Dendritic cell treated with granulocyte-macrophage colony-stimulating factor and Interleukin-4, amounts not matched to agents 40 ng/mL and 50 ng/mL, for 4 days (primary cell): ENCODE measurements at regions not wholly inside any gene's neighbourhood (a gene's known extent, or its start where the extent isn't known, plus 50 kb on each side); places are given as distances from the start of the nearest gene placed in this dataset.

Experiments used
- H3K27ac Mint-ChIP-seq: one replicate; pipeline ENCODE4 v1.8.0; 2022; ENCODE audit warnings: mild to moderate bottlenecking, mixed read lengths
- H3K27me3 Mint-ChIP-seq: one replicate; pipeline ENCODE4 v1.8.0; 2022; ENCODE audit warnings: mild to moderate bottlenecking, mixed read lengths
- H3K36me3 Mint-ChIP-seq: one replicate; pipeline ENCODE4 v1.8.0; 2022; ENCODE audit warnings: low read depth, mixed read lengths
- H3K4me1 Mint-ChIP-seq: one replicate; pipeline ENCODE4 v1.8.0; 2022; ENCODE audit warnings: low read depth, mixed read lengths
- H3K4me3 Mint-ChIP-seq: one replicate; pipeline ENCODE4 v1.8.0; 2022; ENCODE audit warnings: mild to moderate bottlenecking, moderate library complexity, mixed read lengths
- H3K9me3 Mint-ChIP-seq: one replicate; pipeline ENCODE4 v1.8.0; 2022; ENCODE audit warnings: mixed read lengths
- intact Hi-C: fragments of 100-400 bp; cut with micrococcal nuclease; formaldehyde crosslinking; loops from one replicate; pipeline ENCODE4 v1.15.0; 2022

- intact Hi-C loops = no loop called here
- Mint-ChIP-seq H3K27me3 (peaks cover 51% of the 10 kb centered on the region), H3K4me3 (no peak overlapping the region), H3K4me1 (no peaks in the 10 kb centered on the region), H3K36me3 (no peaks in the 10 kb centered on the region), H3K27ac (no peak overlapping the region), H3K9me3 (no peaks in the 10 kb centered on the region)
These were observed 497.4 kb upstream of the ZFHX3 start for GRCh38 chr16:73545290-73545689.

GRCh38 chr16:73544826-73545225 lies 496.9 kb upstream of the ZFHX3 start:
- Mint-ChIP-seq H3K9me3 (no peaks in the 10 kb centered on the region), H3K36me3 (no peaks in the 10 kb centered on the region), H3K27ac (no peak overlapping the region), H3K4me3 (no peak overlapping the region), H3K4me1 (no peaks in the 10 kb centered on the region), H3K27me3 (peaks cover 51% of the 10 kb centered on the region)
- intact Hi-C loops = no loop called here

GRCh38 chr16:73543970-73544599 lies 496.2 kb upstream of the ZFHX3 start:
- peaks cover 48% of the 10 kb centered on the region for H3K27me3 Mint-ChIP-seq
- H3K4me1 Mint-ChIP-seq = no peaks in the 10 kb centered on the region
- H3K4me3 Mint-ChIP-seq = no peak overlapping the region
- H3K9me3 Mint-ChIP-seq = no peaks in the 10 kb centered on the region
- intact Hi-C loops = no loop called here
- H3K27ac Mint-ChIP-seq = no peak overlapping the region
- H3K36me3 Mint-ChIP-seq = no peaks in the 10 kb centered on the region

GRCh38 chr16:73543331-73543969 lies 495.5 kb upstream of the ZFHX3 start:
- H3K27me3 Mint-ChIP-seq = peaks cover 48% of the 10 kb centered on the region
- no peak overlapping the region for H3K27ac Mint-ChIP-seq
- no peaks in the 10 kb centered on the region for H3K4me1 Mint-ChIP-seq
- no peaks in the 10 kb centered on the region for H3K9me3 Mint-ChIP-seq
- no peaks in the 10 kb centered on the region for H3K36me3 Mint-ChIP-seq
- H3K4me3 Mint-ChIP-seq = no peak overlapping the region
- intact Hi-C loops = no loop called here

- peaks cover 46% of the 10 kb centered on the region for H3K27me3 Mint-ChIP-seq
- H3K4me3 Mint-ChIP-seq = no peak overlapping the region
- H3K36me3 Mint-ChIP-seq = no peaks in the 10 kb centered on the region
- intact Hi-C loops = no loop called here
- H3K27ac Mint-ChIP-seq = no peak overlapping the region
- H3K9me3 Mint-ChIP-seq = no peaks in the 10 kb centered on the region
- no peaks in the 10 kb centered on the region for H3K4me1 Mint-ChIP-seq
These were observed 495.0 kb upstream of the ZFHX3 start for GRCh38 chr16:73542885-73543284.

GRCh38 chr16:73537921-73538320 lies 490.0 kb upstream of the ZFHX3 start:
- H3K36me3 Mint-ChIP-seq = no peaks in the 10 kb centered on the region
- peaks cover 11% of the 10 kb centered on the region for H3K9me3 Mint-ChIP-seq
- peaks cover 5% of the 10 kb centered on the region for H3K27me3 Mint-ChIP-seq
- intact Hi-C loops = no loop called here
- H3K27ac Mint-ChIP-seq = no peak overlapping the region
- H3K4me1 Mint-ChIP-seq = no peaks in the 10 kb centered on the region
- H3K4me3 Mint-ChIP-seq = no peak overlapping the region

GRCh38 chr16:73536931-73537330 lies 489.0 kb upstream of the ZFHX3 start:
- H3K27me3 Mint-ChIP-seq = peaks cover 2% of the 10 kb centered on the region
- no peaks in the 10 kb centered on the region for H3K4me1 Mint-ChIP-seq
- H3K27ac Mint-ChIP-seq = no peak overlapping the region
- H3K36me3 Mint-ChIP-seq = no peaks in the 10 kb centered on the region
- peaks cover 12% of the 10 kb centered on the region for H3K9me3 Mint-ChIP-seq
- intact Hi-C loops = no loop called here
- no peak overlapping the region for H3K4me3 Mint-ChIP-seq

GRCh38 chr16:73531021-73531420 lies 483.1 kb upstream of the ZFHX3 start:
- no peak overlapping the region for H3K27ac Mint-ChIP-seq
- no peak overlapping the region for H3K4me3 Mint-ChIP-seq
- no peaks in the 10 kb centered on the region for H3K27me3 Mint-ChIP-seq
- no peaks in the 10 kb centered on the region for H3K4me1 Mint-ChIP-seq
- H3K9me3 Mint-ChIP-seq = peaks cover 12% of the 10 kb centered on the region
- no peaks in the 10 kb centered on the region for H3K36me3 Mint-ChIP-seq
- intact Hi-C loops = no loop called here

- Mint-ChIP-seq H3K27ac (no peak overlapping the region), H3K36me3 (no peaks in the 10 kb centered on the region), H3K4me3 (no peak overlapping the region), H3K9me3 (peaks cover 12% of the 10 kb centered on the region), H3K4me1 (no peaks in the 10 kb centered on the region), H3K27me3 (no peaks in the 10 kb centered on the region)
- intact Hi-C loops = no loop called here
These were observed 482.6 kb upstream of the ZFHX3 start for GRCh38 chr16:73530529-73530928.

GRCh38 chr16:73529303-73530012 lies 481.5 kb upstream of the ZFHX3 start:
- Mint-ChIP-seq H3K27me3 (no peaks in the 10 kb centered on the region), H3K27ac (no peak overlapping the region), H3K4me3 (no peak overlapping the region), H3K36me3 (no peaks in the 10 kb centered on the region), H3K9me3 (peaks cover 12% of the 10 kb centered on the region), H3K4me1 (no peaks in the 10 kb centered on the region)
- intact Hi-C loops = no loop called here

GRCh38 chr16:73527187-73527586 lies 479.3 kb upstream of the ZFHX3 start:
- H3K9me3 Mint-ChIP-seq = no peaks in the 10 kb centered on the region

GRCh38 chr16:73526011-73526804 lies 478.3 kb upstream of the ZFHX3 start:
- no peak overlapping the region for H3K27ac Mint-ChIP-seq
- no peaks in the 10 kb centered on the region for H3K4me1 Mint-ChIP-seq
- intact Hi-C loops = no loop called here
- H3K4me3 Mint-ChIP-seq = no peak overlapping the region
- peaks cover 3% of the 10 kb centered on the region for H3K27me3 Mint-ChIP-seq
- H3K9me3 Mint-ChIP-seq = no peaks in the 10 kb centered on the region
- no peaks in the 10 kb centered on the region for H3K36me3 Mint-ChIP-seq

More at GRCh38 chr16:73527187-73527586, 479.3 kb upstream of the ZFHX3 start:
- Mint-ChIP-seq H3K27me3 (peaks cover 2% of the 10 kb centered on the region), H3K4me3 (no peak overlapping the region), H3K36me3 (no peaks in the 10 kb centered on the region), H3K27ac (no peak overlapping the region), H3K4me1 (no peaks in the 10 kb centered on the region)
- intact Hi-C loops = no loop called here

- no peaks in the 10 kb centered on the region for H3K36me3 Mint-ChIP-seq
- no peak overlapping the region for H3K27ac Mint-ChIP-seq
- no peaks in the 10 kb centered on the region for H3K9me3 Mint-ChIP-seq
- intact Hi-C loops = no loop called here
- no peak overlapping the region for H3K4me3 Mint-ChIP-seq
- H3K27me3 Mint-ChIP-seq = peaks cover 3% of the 10 kb centered on the region
- H3K4me1 Mint-ChIP-seq = no peaks in the 10 kb centered on the region
These were observed 475.3 kb upstream of the ZFHX3 start for GRCh38 chr16:73523209-73523608.

GRCh38 chr16:73521499-73521898 lies 473.6 kb upstream of the ZFHX3 start:
- no peaks in the 10 kb centered on the region for H3K9me3 Mint-ChIP-seq
- H3K27ac Mint-ChIP-seq = no peak overlapping the region
- no peaks in the 10 kb centered on the region for H3K36me3 Mint-ChIP-seq
- H3K4me3 Mint-ChIP-seq = no peak overlapping the region
- no peaks in the 10 kb centered on the region for H3K4me1 Mint-ChIP-seq
- peaks cover 3% of the 10 kb centered on the region for H3K27me3 Mint-ChIP-seq
- intact Hi-C loops = no loop called here
